ENCODE measurements at regions not wholly inside any gene's neighbourhood (a gene's known extent, or its start where the extent isn't known, plus 50 kb on each side); places are given as distances from the start of the nearest gene placed in this dataset.

DNA sequence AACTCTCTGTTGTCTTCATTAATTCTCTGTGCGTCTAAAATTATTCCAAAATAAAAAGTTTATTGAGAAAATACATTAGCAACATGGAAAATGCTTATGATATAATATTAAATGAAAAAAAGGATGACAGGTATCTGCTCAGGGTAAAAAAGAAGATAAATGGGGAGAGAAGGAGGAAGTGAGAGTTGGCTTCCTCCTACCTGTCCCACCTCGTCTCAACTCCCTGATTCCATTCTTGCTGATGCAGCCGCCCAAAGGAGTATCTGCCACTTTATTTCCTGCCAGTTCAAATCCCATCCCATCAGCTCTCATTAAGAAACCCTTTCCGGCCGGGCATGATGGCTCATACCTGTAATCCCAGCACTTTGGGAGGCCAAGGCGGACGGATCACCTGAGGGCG is 72.5 kb upstream of the ALOX12 start:
- Histone ChIP-seq H3K36me3 (ENCODE audit: control insufficient read depth, insufficient read depth, low read length) (peaks cover 12% of the 10 kb centered on the region), H4K20me1 (replicated peaks; ENCODE audit: control insufficient read depth, insufficient read depth, low read length) (no peaks in the 10 kb centered on the region), H2AFZ (ENCODE audit: low read depth, low read length) (no peak overlapping the region), H3K9ac (ENCODE audit: insufficient read depth in 1 of 2, low read depth in 2 of 2, low read length in 2 of 2) (no peak overlapping the region), H3K4me2 (ENCODE audit: insufficient read depth, low read length) (no peak overlapping the region), H3K4me3 (no peak overlapping the region), H3K27me3 (ENCODE audit: control insufficient read depth in 2 of 2, insufficient read depth in 2 of 2, low read length in 2 of 2) (no peaks in the 10 kb centered on the region), H3K4me1 (replicated peaks in 1 of 2; ENCODE audit: control insufficient read depth in 2 of 2, insufficient read depth in 2 of 2, low read length in 2 of 2) (peaks cover 0 to 33% of the 10 kb centered on the region in 2 experiments; a peak in 3 of 5 replicates), H3K27ac (ENCODE audit: extremely low read depth, low read depth, low read length) (peak overlapping the region; percentile 57; the same call in 2 of the 3 replicates), H3K9me3 (replicated peaks; ENCODE audit: control insufficient read depth, insufficient read depth, low read depth, low read length) (no peaks in the 10 kb centered on the region; the same call in none of the 2 replicates), H3K9me1 (ENCODE audit: control insufficient read depth, insufficient read depth, low read length) (no peaks in the 10 kb centered on the region), H3K79me2 (ENCODE audit: control insufficient read depth, insufficient read depth, low read length) (peaks cover 14% of the 10 kb centered on the region; the same call in 2 of the 3 replicates)
- 80% methylated on average over 8 of the region's 8 CpGs for WGBS (ENCODE audit: insufficient coverage, low coverage, missing lambda C conversion rate)
- TF ChIP-seq, protein P1, sequence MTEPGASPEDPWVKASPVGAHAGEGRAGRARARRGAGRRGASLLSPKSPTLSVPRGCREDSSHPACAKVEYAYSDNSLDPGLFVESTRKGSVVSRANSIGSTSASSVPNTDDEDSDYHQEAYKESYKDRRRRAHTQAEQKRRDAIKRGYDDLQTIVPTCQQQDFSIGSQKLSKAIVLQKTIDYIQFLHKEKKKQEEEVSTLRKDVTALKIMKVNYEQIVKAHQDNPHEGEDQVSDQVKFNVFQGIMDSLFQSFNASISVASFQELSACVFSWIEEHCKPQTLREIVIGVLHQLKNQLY (CRISPR knock-in tag; conservative IDR thresholded peaks at IDR 0.05): no peak
- TF ChIP-seq CBX1 (IDR thresholded peaks at IDR 0.05; ENCODE audit: low read depth): no peak
- TF ChIP-seq JUND (IDR thresholded peaks at IDR 0.05; ENCODE audit: borderline replicate concordance, low read depth, low read length): no peak
- TF ChIP-seq JUND (tag; IDR thresholded peaks at IDR 0.05; ENCODE audit: borderline replicate concordance, low read depth, low read length): no peak
- TF ChIP-seq, protein P2, sequence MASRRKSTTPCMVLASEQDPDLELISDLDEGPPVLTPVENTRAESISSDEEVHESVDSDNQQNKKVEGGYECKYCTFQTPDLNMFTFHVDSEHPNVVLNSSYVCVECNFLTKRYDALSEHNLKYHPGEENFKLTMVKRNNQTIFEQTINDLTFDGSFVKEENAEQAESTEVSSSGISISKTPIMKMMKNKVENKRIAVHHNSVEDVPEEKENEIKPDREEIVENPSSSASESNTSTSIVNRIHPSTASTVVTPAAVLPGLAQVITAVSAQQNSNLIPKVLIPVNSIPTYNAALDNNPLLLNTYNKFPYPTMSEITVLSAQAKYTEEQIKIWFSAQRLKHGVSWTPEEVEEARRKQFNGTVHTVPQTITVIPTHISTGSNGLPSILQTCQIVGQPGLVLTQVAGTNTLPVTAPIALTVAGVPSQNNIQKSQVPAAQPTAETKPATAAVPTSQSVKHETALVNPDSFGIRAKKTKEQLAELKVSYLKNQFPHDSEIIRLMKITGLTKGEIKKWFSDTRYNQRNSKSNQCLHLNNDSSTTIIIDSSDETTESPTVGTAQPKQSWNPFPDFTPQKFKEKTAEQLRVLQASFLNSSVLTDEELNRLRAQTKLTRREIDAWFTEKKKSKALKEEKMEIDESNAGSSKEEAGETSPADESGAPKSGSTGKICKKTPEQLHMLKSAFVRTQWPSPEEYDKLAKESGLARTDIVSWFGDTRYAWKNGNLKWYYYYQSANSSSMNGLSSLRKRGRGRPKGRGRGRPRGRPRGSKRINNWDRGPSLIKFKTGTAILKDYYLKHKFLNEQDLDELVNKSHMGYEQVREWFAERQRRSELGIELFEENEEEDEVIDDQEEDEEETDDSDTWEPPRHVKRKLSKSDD (conservative IDR thresholded peaks at IDR 0.05; ENCODE audit: low read length): no peak
- TF ChIP-seq ZZZ3 (IDR thresholded peaks at IDR 0.05): no peak
- intact Hi-C loops (cut with micrococcal nuclease) (no loop called here), in situ Hi-C loops (cut with MboI) (no loop called here)
- no TSS peak for BruUV-seq (replicated peaks)
- POLR2A ChIA-PET: interaction anchor here (1.1 to 1.6 kb wide), 2 partner anchors 11 to 89 kb away, joined by 3 read pairs; partner anchors contain the start of gene RNASEK
- CTCF ChIA-PET (ENCODE audit: low intra/inter-chr PET ratio): interaction anchor here (0.6 kb wide), 2 partner anchors 122 to 213 kb away, joined by 3 to 4 read pairs; no protein-coding TSS in a partner anchor
- ATAC-seq (no peak), FAIRE-seq (no peak), DNase-seq (ENCODE audit: extremely low read depth in 1 of 4, low spot score in 3 of 4) (no peak)

Measured in K562 (cell line).